Vagina (tissue), 2 donors: ENCODE measurements at regions not wholly inside any gene's neighbourhood (a gene's known extent, or its start where the extent isn't known, plus 50 kb on each side); places are given as distances from the start of the nearest gene placed in this dataset.

Experiments used
- DNase-seq, 2 donors: peaks; one replicate each; pipeline ENCODE4 v3.0.0-alpha.2; 2017; ENCODE audit errors: extremely low spot score in 2 of 2
- H3K27ac ChIP-seq: fragments of 200-600 bp; sonication (generic); one replicate; pipeline ENCODE4 v1.5.1; 2019
- H3K27me3 ChIP-seq: fragments of 200-600 bp; sonication (generic); one replicate; pipeline ENCODE4 v1.5.1; 2019
- H3K36me3 ChIP-seq, 2 donors: fragments of 200-600 bp; sonication (generic); one replicate each; pipeline ENCODE4 v1.5.1; 2017 to 2019
- H3K4me1 ChIP-seq: fragments of 200-600 bp; sonication (generic); one replicate; pipeline ENCODE4 v1.5.1; 2019
- H3K4me3 ChIP-seq, 2 donors: fragments of 200-600 bp; sonication (generic); 1 replicate in 1 of 2; 2 replicates in 1 of 2; pipeline ENCODE4 v1.5.1; 2016 to 2019
- H3K9me3 ChIP-seq: fragments of 200-600 bp; sonication (generic); one replicate; pipeline ENCODE4 v1.5.1; 2019
- POLR2A ChIP-seq, 2 donors: fragments of 450-650 bp; IDR thresholded peaks; one replicate each; pipeline ENCODE4 v1.6.1; 2017; ENCODE audit warnings: antibody characterized with exemption in 2 of 2, mild to moderate bottlenecking in 2 of 2, moderate library complexity in 2 of 2
- POLR2AphosphoS5 ChIP-seq, 2 donors: sonication (generic); formaldehyde crosslinking; IDR thresholded peaks; one replicate each; pipeline ENCODE4 v1.9.0; 2017; ENCODE audit warnings: antibody characterized with exemption in 2 of 2, mild to moderate bottlenecking in 2 of 2, low read depth in 1 of 2; ENCODE audit not compliant: insufficient read depth in 1 of 2
- intact Hi-C: fragments of 100-400 bp; cut with DNase I; formaldehyde crosslinking; loops from one replicate; pipeline ENCODE4 v1.15.1; 2023
- TF ChIP-seq, protein P1 (sequence below), 3 experiments: fragments of 450-650 bp in 2 of 3; fragments of 200-600 bp in 1 of 3; sonication (generic) in 1 of 3; IDR thresholded peaks; one replicate each; pipeline ENCODE4 v1.5.1; 2017 to 2019; ENCODE audit warnings: antibody characterized with exemption in 3 of 3, mild to moderate bottlenecking in 2 of 3, moderate library complexity in 2 of 3

DNA sequence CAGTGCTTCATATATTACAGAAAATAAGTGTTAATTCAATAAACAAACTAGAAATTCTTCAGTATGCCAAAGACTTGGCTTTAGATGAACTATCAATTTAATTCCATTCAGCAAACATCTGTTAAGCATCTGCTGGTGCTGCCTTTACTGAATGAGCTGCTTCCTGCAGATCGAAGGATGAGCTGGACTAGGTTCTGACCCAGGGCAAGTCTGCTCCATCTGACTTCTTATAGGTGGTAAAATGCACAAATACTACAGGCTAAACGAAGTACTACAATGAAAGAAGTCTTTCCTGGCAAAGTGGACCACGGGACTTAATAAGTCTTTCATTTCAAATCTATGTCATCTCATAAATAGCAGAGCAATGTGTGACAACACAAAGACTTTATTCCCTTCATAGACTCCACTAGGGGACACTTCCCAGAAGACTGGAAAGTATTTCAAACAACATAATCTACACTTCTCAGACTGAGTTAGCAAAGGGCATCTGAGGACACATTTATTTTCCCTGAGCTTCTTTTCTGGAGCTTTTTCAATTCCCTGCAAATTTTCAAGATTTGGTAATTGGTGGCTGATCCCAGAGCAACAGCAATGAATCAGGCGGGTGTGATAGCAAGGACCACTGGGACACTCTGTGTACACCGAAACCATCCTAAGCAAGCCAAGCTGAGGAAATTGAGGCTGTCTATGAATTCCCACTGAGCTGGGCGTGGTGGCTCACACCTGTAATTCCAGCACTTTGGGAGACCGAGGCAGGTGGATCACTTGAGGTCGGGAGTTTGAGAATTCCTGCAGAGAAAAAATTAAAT lies 108.9 kb upstream of the FRMD4A start:
- no peak for DNase-seq
- intact Hi-C loops, result no loop called here
- TF ChIP-seq, protein P1, sequence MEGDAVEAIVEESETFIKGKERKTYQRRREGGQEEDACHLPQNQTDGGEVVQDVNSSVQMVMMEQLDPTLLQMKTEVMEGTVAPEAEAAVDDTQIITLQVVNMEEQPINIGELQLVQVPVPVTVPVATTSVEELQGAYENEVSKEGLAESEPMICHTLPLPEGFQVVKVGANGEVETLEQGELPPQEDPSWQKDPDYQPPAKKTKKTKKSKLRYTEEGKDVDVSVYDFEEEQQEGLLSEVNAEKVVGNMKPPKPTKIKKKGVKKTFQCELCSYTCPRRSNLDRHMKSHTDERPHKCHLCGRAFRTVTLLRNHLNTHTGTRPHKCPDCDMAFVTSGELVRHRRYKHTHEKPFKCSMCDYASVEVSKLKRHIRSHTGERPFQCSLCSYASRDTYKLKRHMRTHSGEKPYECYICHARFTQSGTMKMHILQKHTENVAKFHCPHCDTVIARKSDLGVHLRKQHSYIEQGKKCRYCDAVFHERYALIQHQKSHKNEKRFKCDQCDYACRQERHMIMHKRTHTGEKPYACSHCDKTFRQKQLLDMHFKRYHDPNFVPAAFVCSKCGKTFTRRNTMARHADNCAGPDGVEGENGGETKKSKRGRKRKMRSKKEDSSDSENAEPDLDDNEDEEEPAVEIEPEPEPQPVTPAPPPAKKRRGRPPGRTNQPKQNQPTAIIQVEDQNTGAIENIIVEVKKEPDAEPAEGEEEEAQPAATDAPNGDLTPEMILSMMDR (IDR thresholded peaks at IDR 0.05), result no peak
- TF ChIP-seq POLR2AphosphoS5 (IDR thresholded peaks at IDR 0.05; ENCODE audit: insufficient read depth in 1 of 2, low read depth in 1 of 2) (no peak), POLR2A (IDR thresholded peaks at IDR 0.05) (no peak)
- no peaks in the 10 kb centered on the region for H3K27me3 ChIP-seq
- no peak overlapping the region for H3K4me3 ChIP-seq
- no peak overlapping the region for H3K27ac ChIP-seq
- no peaks in the 10 kb centered on the region for H3K9me3 ChIP-seq
- H3K36me3 ChIP-seq, result no peaks in the 10 kb centered on the region
- H3K4me1 ChIP-seq, result peaks cover 12% of the 10 kb centered on the region

DNA sequence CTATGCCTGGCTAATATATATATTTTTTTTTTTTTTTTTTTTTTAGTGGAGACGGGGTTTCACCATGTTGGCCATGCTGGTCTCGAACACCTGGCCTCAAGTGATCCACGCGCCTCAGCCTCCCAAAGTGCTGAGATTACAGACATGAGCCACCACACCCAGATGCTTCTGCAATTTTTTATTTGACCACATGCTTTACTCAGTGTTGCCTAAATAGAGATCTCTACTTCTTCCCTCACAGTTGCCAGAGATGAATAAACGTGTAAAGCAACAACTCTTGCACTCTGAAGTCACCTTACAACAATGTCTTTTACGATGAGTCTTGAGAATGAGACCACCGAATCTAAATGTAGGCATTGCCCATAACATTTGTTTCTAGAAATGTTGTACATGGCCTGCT lies 107.9 kb upstream of the FRMD4A start:
- H3K27me3 ChIP-seq, result no peaks in the 10 kb centered on the region
- no peak overlapping the region for H3K4me3 ChIP-seq
- TF ChIP-seq, protein P1 (IDR thresholded peaks at IDR 0.05), result no peak
- no peak for TF ChIP-seq POLR2A (IDR thresholded peaks at IDR 0.05)
- TF ChIP-seq POLR2AphosphoS5 (IDR thresholded peaks at IDR 0.05; ENCODE audit: insufficient read depth in 1 of 2, low read depth in 1 of 2), result no peak
- no peaks in the 10 kb centered on the region for H3K9me3 ChIP-seq
- H3K36me3 ChIP-seq, result no peaks in the 10 kb centered on the region
- intact Hi-C loops, result no loop called here
- no peak overlapping the region for H3K27ac ChIP-seq
- peaks cover 12% of the 10 kb centered on the region for H3K4me1 ChIP-seq
- no peak for DNase-seq

DNA sequence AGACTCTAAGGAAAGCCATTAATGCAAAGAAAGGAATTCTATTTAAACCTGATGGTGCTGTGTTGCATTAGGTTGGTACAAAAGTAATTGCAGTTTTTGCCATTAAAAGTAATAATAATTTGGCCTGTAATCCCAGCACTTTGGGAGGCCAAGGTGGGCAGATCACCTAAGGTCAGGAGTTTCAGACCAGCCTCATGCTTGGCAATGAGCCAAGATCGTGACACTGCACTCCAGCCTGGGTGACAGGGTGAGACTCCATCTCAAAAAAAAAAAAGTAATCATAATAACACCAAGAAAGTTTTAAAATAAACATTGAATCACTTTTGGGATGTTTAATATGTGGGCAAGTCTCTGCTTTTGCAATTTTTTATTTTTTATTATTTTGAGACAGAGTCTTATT lies 107.3 kb upstream of the FRMD4A start:
- Histone ChIP-seq H3K27me3 (no peaks in the 10 kb centered on the region), H3K36me3 (no peaks in the 10 kb centered on the region), H3K4me1 (peaks cover 12% of the 10 kb centered on the region), H3K9me3 (no peaks in the 10 kb centered on the region), H3K27ac (no peak overlapping the region), H3K4me3 (no peak overlapping the region)
- DNase-seq, result no peak
- TF ChIP-seq POLR2A (IDR thresholded peaks at IDR 0.05) (no peak), POLR2AphosphoS5 (IDR thresholded peaks at IDR 0.05; ENCODE audit: insufficient read depth in 1 of 2, low read depth in 1 of 2) (no peak)
- TF ChIP-seq, protein P1 (IDR thresholded peaks at IDR 0.05), result no peak
- intact Hi-C loops, result no loop called here

DNA sequence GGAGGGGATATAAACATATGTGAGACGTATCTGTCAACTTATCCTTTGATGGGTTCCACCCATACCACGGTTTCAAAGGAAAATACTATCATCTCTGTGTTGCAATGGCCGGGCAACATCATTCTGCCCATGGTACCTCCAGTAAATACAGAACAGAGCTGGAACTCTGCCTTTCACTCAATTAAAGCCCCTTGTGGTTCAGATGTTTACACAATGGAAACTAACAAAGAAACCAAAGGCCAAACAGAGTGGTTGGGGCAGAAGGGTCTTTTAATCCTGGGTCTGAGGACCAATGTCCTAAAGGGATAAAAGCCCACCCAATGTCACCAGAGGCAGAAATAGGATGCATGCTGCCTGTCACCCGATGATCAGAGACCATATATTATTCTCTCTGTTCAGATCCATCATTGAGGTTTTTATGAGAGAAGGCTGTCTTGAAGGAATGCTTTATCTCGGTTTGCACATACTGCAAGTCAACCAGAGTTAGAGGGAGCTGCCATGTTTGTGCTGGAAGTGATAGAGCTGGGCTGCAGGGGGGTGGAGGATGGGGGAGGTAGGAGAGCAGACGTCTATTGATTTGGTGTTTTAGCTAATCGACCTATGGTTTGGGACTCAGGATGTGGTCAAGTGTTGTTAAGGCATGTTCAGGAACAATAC lies 105.4 kb upstream of the FRMD4A start:
- Histone ChIP-seq H3K36me3 (no peaks in the 10 kb centered on the region), H3K9me3 (no peaks in the 10 kb centered on the region), H3K27ac (no peak overlapping the region), H3K27me3 (no peaks in the 10 kb centered on the region), H3K4me1 (peaks cover 12% of the 10 kb centered on the region), H3K4me3 (no peak overlapping the region)
- DNase-seq, result no peak
- no peak for TF ChIP-seq POLR2AphosphoS5 (IDR thresholded peaks at IDR 0.05; ENCODE audit: insufficient read depth in 1 of 2, low read depth in 1 of 2)
- no peak for TF ChIP-seq POLR2A (IDR thresholded peaks at IDR 0.05)
- TF ChIP-seq, protein P1 (IDR thresholded peaks at IDR 0.05), result no peak
- intact Hi-C loops, result no loop called here

DNA sequence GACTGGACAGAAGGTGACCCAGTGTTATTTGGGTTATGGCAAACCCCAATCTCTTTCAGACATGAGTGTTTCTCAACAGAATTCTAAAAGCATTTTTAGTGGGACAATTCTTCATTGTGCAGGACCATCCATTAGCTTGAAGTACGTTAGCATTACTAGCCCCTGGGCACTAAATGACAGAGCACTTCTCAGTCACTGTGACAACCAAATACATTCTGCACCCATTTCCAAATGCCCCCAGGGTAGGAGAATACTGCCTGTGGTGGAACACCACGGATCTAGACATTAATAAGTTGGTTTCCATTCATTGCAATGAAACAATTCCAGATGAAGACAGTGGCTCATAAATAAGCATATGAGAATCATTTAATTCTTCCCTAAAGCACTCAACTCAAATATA lies 102.4 kb upstream of the FRMD4A start:
- H3K4me3 ChIP-seq, result no peak overlapping the region
- no peak for TF ChIP-seq POLR2AphosphoS5 (IDR thresholded peaks at IDR 0.05; ENCODE audit: insufficient read depth in 1 of 2, low read depth in 1 of 2)
- H3K36me3 ChIP-seq, result no peaks in the 10 kb centered on the region
- H3K9me3 ChIP-seq, result no peaks in the 10 kb centered on the region
- no peak for DNase-seq
- intact Hi-C loops, result no loop called here
- H3K27me3 ChIP-seq, result no peaks in the 10 kb centered on the region
- no peaks in the 10 kb centered on the region for H3K4me1 ChIP-seq
- H3K27ac ChIP-seq, result no peak overlapping the region
